ENCODE measurements at regions not wholly inside any gene's neighbourhood (a gene's known extent, or its start where the extent isn't known, plus 50 kb on each side); places are given as distances from the start of the nearest gene placed in this dataset.
"Not testable (repeated sequence)": the region's sequence is repeated elsewhere in the genome, so short reads cannot be mapped to it uniquely, and the experiment has no call there.

DNA sequence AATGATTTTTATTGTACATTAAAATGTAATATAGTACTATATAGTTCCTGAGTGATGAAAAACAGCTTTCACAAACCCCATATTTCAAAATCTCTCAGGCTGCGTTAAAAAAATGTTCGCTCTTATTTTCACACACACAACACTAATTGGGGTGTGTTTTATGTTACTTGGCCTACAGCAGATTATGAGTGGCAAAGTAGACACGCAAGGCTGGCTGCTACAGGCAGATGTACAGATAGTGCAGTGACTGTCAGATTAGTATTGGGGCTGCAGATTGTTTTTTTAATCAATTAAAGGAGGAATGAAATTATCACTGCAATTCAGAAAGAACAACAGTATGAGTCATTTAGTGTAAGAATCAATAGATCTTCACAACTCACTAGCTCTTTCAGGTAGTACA is 65.2 kb upstream of the ICA1 start:
- in situ Hi-C loops (cut with HindIII; ENCODE audit: low pct_ligation_motif_present, low sequenced_read_pairs), result no loop called here
- Histone ChIP-seq H3K36me3 (replicated peaks) (no peaks in the 10 kb centered on the region), H3K27ac (no peak overlapping the region), H3K4me3 (ENCODE audit: low read depth, low read length) (no peak overlapping the region), H3K27me3 (replicated peaks) (no peaks in the 10 kb centered on the region)
- TF ChIP-seq, protein P1, sequence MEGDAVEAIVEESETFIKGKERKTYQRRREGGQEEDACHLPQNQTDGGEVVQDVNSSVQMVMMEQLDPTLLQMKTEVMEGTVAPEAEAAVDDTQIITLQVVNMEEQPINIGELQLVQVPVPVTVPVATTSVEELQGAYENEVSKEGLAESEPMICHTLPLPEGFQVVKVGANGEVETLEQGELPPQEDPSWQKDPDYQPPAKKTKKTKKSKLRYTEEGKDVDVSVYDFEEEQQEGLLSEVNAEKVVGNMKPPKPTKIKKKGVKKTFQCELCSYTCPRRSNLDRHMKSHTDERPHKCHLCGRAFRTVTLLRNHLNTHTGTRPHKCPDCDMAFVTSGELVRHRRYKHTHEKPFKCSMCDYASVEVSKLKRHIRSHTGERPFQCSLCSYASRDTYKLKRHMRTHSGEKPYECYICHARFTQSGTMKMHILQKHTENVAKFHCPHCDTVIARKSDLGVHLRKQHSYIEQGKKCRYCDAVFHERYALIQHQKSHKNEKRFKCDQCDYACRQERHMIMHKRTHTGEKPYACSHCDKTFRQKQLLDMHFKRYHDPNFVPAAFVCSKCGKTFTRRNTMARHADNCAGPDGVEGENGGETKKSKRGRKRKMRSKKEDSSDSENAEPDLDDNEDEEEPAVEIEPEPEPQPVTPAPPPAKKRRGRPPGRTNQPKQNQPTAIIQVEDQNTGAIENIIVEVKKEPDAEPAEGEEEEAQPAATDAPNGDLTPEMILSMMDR (IDR thresholded peaks at IDR 0.05; ENCODE audit: low read depth, low read length, missing control alignments), result no peak
- DNase-seq, result no peak

- TF ChIP-seq, protein P1 (IDR thresholded peaks at IDR 0.05; ENCODE audit: low read depth, low read length, missing control alignments), result no peak
- in situ Hi-C loops (cut with HindIII; ENCODE audit: low pct_ligation_motif_present, low sequenced_read_pairs), result no loop called here
- H3K4me3 ChIP-seq (ENCODE audit: low read depth, low read length), result no peak overlapping the region
- no peak overlapping the region for H3K27ac ChIP-seq
- no peaks in the 10 kb centered on the region for H3K36me3 ChIP-seq (replicated peaks)
- no peaks in the 10 kb centered on the region for H3K27me3 ChIP-seq (replicated peaks)
- no peak for DNase-seq
Measured at GRCh38 chr7:8338206-8338605, 76.2 kb upstream of the ICA1 start.

DNA sequence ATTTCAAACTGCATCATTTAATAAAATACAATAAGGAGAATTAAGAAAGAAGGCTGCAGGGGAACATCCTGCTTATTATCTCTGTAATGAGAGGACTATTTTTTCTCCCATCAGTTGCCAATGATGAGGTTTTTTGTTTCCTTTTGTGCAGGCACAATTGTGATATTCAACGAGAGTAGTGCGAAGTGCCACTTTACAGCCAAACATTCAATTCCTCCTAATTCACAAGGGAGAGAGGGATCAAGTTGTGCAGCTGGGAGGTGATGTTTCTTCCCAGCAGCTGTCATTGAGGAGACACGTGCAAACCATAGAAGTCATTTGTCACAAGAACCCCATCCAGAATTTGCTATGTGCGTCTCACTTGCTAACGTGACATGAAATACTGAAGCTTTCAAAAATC is 81.6 kb upstream of the ICA1 start:
- Histone ChIP-seq H3K36me3 (replicated peaks) (no peaks in the 10 kb centered on the region), H3K27me3 (replicated peaks) (no peaks in the 10 kb centered on the region), H3K4me3 (ENCODE audit: low read depth, low read length) (no peak overlapping the region), H3K27ac (no peak overlapping the region)
- TF ChIP-seq, protein P1 (IDR thresholded peaks at IDR 0.05; ENCODE audit: low read depth, low read length, missing control alignments), result no peak
- no peak for DNase-seq
- in situ Hi-C loops (cut with HindIII; ENCODE audit: low pct_ligation_motif_present, low sequenced_read_pairs), result no loop called here

- H3K27ac ChIP-seq; in situ Hi-C loops (cut with HindIII; ENCODE audit: low pct_ligation_motif_present, low sequenced_read_pairs); H3K4me3 ChIP-seq (ENCODE audit: low read depth, low read length); H3K27me3 ChIP-seq (replicated peaks); DNase-seq; H3K36me3 ChIP-seq (replicated peaks): not testable (repeated sequence)
Measured at GRCh38 chr7:8347395-8347794, 85.4 kb upstream of the ICA1 start.

DNA sequence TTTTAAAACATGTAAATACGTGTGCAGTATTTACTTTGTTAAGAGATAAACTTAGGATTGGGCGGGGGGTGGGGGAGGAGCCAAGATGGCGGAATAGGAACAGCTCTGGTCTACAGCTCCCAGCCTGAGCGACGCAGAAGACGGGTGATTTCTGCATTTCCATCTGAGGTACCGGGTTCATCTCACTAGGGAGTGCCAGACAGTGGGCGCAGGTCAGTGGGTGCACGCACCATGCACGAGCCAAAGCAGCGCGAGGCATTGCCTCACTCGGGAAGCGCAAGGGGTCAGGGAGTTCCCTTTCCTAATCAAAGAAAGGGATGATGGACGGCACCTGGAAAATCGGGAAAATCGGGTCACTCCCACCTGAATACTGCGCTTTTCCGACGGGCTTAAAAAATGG is 81.8 kb upstream of the NXPH1 start:
- H3K4me3 ChIP-seq (ENCODE audit: low read depth, low read length); H3K27ac ChIP-seq; H3K36me3 ChIP-seq (replicated peaks); in situ Hi-C loops (cut with HindIII; ENCODE audit: low pct_ligation_motif_present, low sequenced_read_pairs); H3K27me3 ChIP-seq (replicated peaks); DNase-seq: not testable (repeated sequence)

GRCh38 chr7:8353991-8354390 is 79.4 kb upstream of the NXPH1 start:
- no peak overlapping the region for H3K27ac ChIP-seq
- H3K36me3 ChIP-seq (replicated peaks), result no peaks in the 10 kb centered on the region
- TF ChIP-seq, protein P1 (IDR thresholded peaks at IDR 0.05; ENCODE audit: low read depth, low read length, missing control alignments), result no peak
- H3K4me3 ChIP-seq (ENCODE audit: low read depth, low read length), result no peak overlapping the region
- in situ Hi-C loops (cut with HindIII; ENCODE audit: low pct_ligation_motif_present, low sequenced_read_pairs), result no loop called here
- no peaks in the 10 kb centered on the region for H3K27me3 ChIP-seq (replicated peaks)
- no peak for DNase-seq

DNA sequence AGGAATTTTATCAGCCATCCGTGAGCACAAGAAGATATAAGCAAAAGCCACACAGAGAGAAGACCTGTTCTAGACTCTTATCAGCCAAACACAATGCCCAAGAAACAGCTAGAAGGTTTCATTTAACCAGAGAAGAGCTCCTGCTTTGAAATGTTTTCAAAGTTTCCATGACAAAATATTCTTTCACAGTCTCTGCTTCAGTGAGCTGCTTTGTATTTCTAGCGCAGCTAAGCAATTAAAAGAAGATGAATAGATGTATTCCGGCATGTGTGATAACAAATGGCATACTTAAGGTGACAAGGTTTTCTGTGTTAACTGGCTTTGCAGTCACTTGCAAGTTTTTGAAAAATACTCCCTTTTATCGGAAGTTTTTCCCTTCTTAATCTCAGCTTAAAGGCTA is 78.9 kb upstream of the NXPH1 start:
- Histone ChIP-seq H3K27ac (no peak overlapping the region), H3K27me3 (replicated peaks) (no peaks in the 10 kb centered on the region), H3K4me3 (ENCODE audit: low read depth, low read length) (no peak overlapping the region), H3K36me3 (replicated peaks) (no peaks in the 10 kb centered on the region)
- TF ChIP-seq, protein P1 (IDR thresholded peaks at IDR 0.05; ENCODE audit: low read depth, low read length, missing control alignments), result no peak
- in situ Hi-C loops (cut with HindIII; ENCODE audit: low pct_ligation_motif_present, low sequenced_read_pairs), result no loop called here
- DNase-seq, result no peak
